HG03469 (cell line): ENCODE measurements at regions not wholly inside any gene's neighbourhood (a gene's known extent, or its start where the extent isn't known, plus 50 kb on each side); places are given as distances from the start of the nearest gene placed in this dataset.
"Not testable (repeated sequence)": the region's sequence is repeated elsewhere in the genome, so short reads cannot be mapped to it uniquely, and the experiment has no call there.

Experiments
- ATAC-seq: cut with Tn5 transposase; IDR thresholded peaks from one replicate; pipeline ENCODE4 v1.9.1; 2021; ENCODE audit warnings: mild to moderate bottlenecking, moderate library complexity, moderate number of reproducible peaks; ENCODE audit not compliant: unreplicated experiment

- no peak for ATAC-seq
Measured at GRCh38 chr10:32143302-32143847, 87.2 kb upstream of the KIF5B start.

GRCh38 chr10:32142646-32143045 lies 86.4 kb upstream of the KIF5B start:
- ATAC-seq: no peak

GRCh38 chr10:32141018-32141807 lies 85.0 kb upstream of the KIF5B start:
- no peak for ATAC-seq

- no peak for ATAC-seq
Measured at GRCh38 chr10:32140403-32140802, 84.2 kb upstream of the KIF5B start.

- ATAC-seq: no peak
Measured at GRCh38 chr10:32139223-32140073, 83.2 kb upstream of the KIF5B start.

GRCh38 chr10:32136927-32137326 lies 80.7 kb upstream of the KIF5B start:
- ATAC-seq: not testable (repeated sequence)

GRCh38 chr10:32135796-32136195 lies 79.6 kb upstream of the KIF5B start:
- ATAC-seq: not testable (repeated sequence)

- no peak for ATAC-seq
Measured at GRCh38 chr10:32132357-32132946, 76.2 kb upstream of the KIF5B start.

- no peak for ATAC-seq
Measured at GRCh38 chr10:32131388-32131787, 75.2 kb upstream of the KIF5B start.

- no peak for ATAC-seq
Measured at GRCh38 chr10:32130788-32131187, 74.6 kb upstream of the KIF5B start.

- no peak for ATAC-seq
Measured at GRCh38 chr10:32125023-32125422, 68.8 kb upstream of the KIF5B start.

GRCh38 chr10:32123021-32123420 lies 66.8 kb upstream of the KIF5B start:
- no peak for ATAC-seq

GRCh38 chr10:32121648-32122047 lies 65.4 kb upstream of the KIF5B start:
- no peak for ATAC-seq

- ATAC-seq: no peak
Measured at GRCh38 chr10:32120147-32120546, 63.9 kb upstream of the KIF5B start.

GRCh38 chr10:32114508-32114907 lies 58.3 kb upstream of the KIF5B start:
- no peak for ATAC-seq

- ATAC-seq: no peak
Measured at GRCh38 chr10:32112055-32112454, 55.8 kb upstream of the KIF5B start.

- no peak for ATAC-seq
Measured at GRCh38 chr10:32111585-32111984, 55.4 kb upstream of the KIF5B start.

GRCh38 chr10:32110790-32111189 lies 54.6 kb upstream of the KIF5B start:
- no peak for ATAC-seq

GRCh38 chr10:32109603-32110002 lies 53.4 kb upstream of the KIF5B start:
- ATAC-seq: no peak
